ENCODE measurements at regions not wholly inside any gene's neighbourhood (a gene's known extent, or its start where the extent isn't known, plus 50 kb on each side); places are given as distances from the start of the nearest gene placed in this dataset.

DNA sequence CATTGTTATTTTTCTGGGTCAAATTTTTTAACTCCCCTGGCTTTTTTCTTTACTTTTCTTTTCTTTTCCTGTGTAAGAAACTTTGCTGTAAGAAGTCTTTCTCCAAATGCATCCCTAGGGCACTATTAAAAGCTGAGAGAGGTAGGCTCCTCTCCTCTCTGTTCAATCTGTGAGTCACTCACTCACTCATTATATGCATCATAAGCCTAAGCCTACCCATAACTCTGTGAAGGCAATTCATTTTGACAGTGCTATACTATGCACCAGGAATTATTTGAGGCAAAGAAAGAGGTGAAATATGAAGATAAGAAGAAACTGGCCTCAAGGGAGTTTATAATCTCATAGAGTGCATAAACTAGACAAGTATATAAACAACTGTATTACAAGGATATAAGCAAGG lies 67.9 kb upstream of the PRR16 start:
- Mint-ChIP-seq H3K27ac (ENCODE audit: unreplicated experiment) (no peak overlapping the region), H3K9me3 (ENCODE audit: low read depth) (peaks cover 10% of the 10 kb centered on the region), H3K4me1 (ENCODE audit: low read depth) (peaks cover 5% of the 10 kb centered on the region), H3K36me3 (ENCODE audit: low read depth) (no peaks in the 10 kb centered on the region), H3K27me3 (ENCODE audit: low read depth) (no peaks in the 10 kb centered on the region), H3K4me3 (ENCODE audit: unreplicated experiment) (no peak overlapping the region)
- no peak for DNase-seq (ENCODE audit: low spot score)
- TF ChIP-seq, protein P1, sequence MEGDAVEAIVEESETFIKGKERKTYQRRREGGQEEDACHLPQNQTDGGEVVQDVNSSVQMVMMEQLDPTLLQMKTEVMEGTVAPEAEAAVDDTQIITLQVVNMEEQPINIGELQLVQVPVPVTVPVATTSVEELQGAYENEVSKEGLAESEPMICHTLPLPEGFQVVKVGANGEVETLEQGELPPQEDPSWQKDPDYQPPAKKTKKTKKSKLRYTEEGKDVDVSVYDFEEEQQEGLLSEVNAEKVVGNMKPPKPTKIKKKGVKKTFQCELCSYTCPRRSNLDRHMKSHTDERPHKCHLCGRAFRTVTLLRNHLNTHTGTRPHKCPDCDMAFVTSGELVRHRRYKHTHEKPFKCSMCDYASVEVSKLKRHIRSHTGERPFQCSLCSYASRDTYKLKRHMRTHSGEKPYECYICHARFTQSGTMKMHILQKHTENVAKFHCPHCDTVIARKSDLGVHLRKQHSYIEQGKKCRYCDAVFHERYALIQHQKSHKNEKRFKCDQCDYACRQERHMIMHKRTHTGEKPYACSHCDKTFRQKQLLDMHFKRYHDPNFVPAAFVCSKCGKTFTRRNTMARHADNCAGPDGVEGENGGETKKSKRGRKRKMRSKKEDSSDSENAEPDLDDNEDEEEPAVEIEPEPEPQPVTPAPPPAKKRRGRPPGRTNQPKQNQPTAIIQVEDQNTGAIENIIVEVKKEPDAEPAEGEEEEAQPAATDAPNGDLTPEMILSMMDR (IDR thresholded peaks at IDR 0.05), result no peak

DNA sequence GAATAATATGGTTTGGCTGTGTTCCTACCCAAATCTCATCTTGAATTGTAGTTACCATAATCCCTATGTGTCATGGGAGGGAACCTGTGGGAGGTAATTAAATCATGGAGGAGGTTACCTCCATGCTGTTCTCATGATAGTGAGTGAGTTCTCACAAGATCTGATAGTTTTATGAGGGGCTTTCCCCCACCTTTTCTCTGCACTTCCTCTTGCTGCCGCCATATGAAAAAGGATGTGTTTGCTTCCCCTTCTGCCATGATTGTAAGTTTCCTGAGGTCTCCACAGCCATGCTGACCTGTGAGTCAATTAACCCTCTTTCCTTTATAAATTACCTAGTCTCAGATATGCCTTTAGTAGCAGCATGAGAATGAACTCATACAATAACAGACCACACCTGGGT lies 63.7 kb upstream of the PRR16 start:
- TF ChIP-seq, protein P1 (IDR thresholded peaks at IDR 0.05), result no peak
- Mint-ChIP-seq H3K27me3 (ENCODE audit: low read depth) (no peaks in the 10 kb centered on the region), H3K36me3 (ENCODE audit: low read depth) (no peaks in the 10 kb centered on the region), H3K4me1 (ENCODE audit: low read depth) (peaks cover 13% of the 10 kb centered on the region), H3K4me3 (ENCODE audit: unreplicated experiment) (no peak overlapping the region), H3K9me3 (ENCODE audit: low read depth) (peaks cover 10% of the 10 kb centered on the region), H3K27ac (ENCODE audit: unreplicated experiment) (no peak overlapping the region)
- DNase-seq (ENCODE audit: low spot score), result no peak

DNA sequence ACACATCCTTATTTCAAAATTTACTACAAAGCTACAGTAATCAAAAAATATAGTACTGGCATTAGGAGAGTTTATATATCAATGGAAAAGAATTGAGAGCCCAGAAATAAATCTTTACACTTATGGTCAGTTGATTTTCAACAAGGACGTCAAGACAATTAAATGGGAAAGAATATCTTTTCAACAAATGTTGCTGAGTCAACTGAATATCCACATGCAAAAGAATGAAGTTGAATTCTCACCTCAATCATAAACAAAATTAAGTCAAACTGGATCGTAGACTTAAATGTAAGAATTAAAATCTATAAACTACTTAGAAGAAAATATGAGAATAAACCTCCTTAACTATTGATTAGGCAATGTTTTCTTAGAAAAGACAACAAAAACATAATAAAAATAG lies 61.5 kb upstream of the PRR16 start:
- Mint-ChIP-seq H3K27me3 (ENCODE audit: low read depth) (no peaks in the 10 kb centered on the region), H3K36me3 (ENCODE audit: low read depth) (no peaks in the 10 kb centered on the region), H3K27ac (ENCODE audit: unreplicated experiment) (no peak overlapping the region), H3K9me3 (ENCODE audit: low read depth) (peaks cover 14% of the 10 kb centered on the region), H3K4me1 (ENCODE audit: low read depth) (peaks cover 21% of the 10 kb centered on the region), H3K4me3 (ENCODE audit: unreplicated experiment) (no peak overlapping the region)
- TF ChIP-seq, protein P1 (IDR thresholded peaks at IDR 0.05), result no peak
- DNase-seq (ENCODE audit: low spot score), result no peak

DNA sequence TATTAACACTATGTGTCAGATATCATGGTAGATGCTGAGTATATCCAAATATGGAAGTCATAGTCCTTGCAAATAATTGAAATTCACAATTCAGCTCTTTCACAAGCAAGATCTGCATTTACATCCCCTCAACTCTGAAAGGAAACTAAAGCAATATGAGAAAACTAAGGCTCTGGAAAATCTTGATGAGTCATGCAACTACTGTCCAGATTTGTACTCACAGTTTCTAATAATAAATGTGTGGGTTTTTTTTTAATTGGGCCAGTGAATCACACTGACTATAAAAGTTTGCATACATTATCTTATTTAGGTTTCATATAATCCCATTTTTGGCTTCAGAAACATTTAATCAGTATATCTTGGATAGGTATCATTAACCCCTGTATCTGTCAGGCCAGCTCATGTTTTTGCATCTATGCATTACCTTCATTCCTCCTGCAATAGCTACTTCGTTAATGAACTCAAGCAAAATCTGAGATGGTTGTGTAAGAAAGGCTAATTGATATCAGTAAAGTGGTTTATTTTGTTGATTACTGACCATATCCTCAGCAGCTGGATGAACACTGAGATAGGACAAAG lies 58.7 kb upstream of the PRR16 start:
- Mint-ChIP-seq H3K4me1 (ENCODE audit: low read depth) (peaks cover 19% of the 10 kb centered on the region), H3K27ac (ENCODE audit: unreplicated experiment) (peak overlapping the region; percentile 84), H3K4me3 (ENCODE audit: unreplicated experiment) (no peak overlapping the region), H3K36me3 (ENCODE audit: low read depth) (no peaks in the 10 kb centered on the region), H3K27me3 (ENCODE audit: low read depth) (no peaks in the 10 kb centered on the region), H3K9me3 (ENCODE audit: low read depth) (peaks cover 4% of the 10 kb centered on the region)
- TF ChIP-seq, protein P1 (IDR thresholded peaks at IDR 0.05), result no peak
- no peak for DNase-seq (ENCODE audit: low spot score)

DNA sequence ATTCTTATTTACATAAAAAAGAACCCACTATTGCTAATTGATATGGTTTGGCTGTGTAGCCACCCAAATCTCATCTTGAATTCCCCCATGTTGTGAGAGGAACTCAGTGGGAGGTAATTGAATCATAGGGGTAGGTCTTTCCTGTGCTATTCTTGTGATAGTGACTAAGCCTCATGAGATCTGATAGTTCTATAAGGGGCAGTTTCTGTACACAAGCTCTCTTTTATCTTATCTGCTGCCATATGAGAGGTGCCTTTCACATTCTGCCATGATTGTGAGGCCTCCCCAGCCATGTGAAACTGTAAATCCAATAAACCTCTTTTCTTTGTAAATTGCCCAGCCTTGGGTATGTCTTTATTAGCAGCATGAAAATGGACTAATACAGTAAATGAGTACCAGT lies 58.2 kb upstream of the PRR16 start:
- H3K27me3 Mint-ChIP-seq (ENCODE audit: low read depth), result no peaks in the 10 kb centered on the region
- TF ChIP-seq, protein P1 (IDR thresholded peaks at IDR 0.05), result no peak
- peaks cover 4% of the 10 kb centered on the region for H3K9me3 Mint-ChIP-seq (ENCODE audit: low read depth)
- no peaks in the 10 kb centered on the region for H3K36me3 Mint-ChIP-seq (ENCODE audit: low read depth)
- H3K4me3 Mint-ChIP-seq (ENCODE audit: unreplicated experiment), result no peak overlapping the region
- peak overlapping the region; percentile 84 for H3K27ac Mint-ChIP-seq (ENCODE audit: unreplicated experiment)
- peaks cover 19% of the 10 kb centered on the region for H3K4me1 Mint-ChIP-seq (ENCODE audit: low read depth)
- no peak for DNase-seq (ENCODE audit: low spot score)

Data from chondrocyte (in vitro differentiated cells).